NCI-H1105 treated with DMSO at 0.1 percent for 48 hours (cell line): ENCODE measurements at regions not wholly inside any gene's neighbourhood (a gene's known extent, or its start where the extent isn't known, plus 50 kb on each side); places are given as distances from the start of the nearest gene placed in this dataset.
"Not testable (repeated sequence)": the region's sequence is repeated elsewhere in the genome, so short reads cannot be mapped to it uniquely, and the experiment has no call there.

ENCODE experiments used
- DNase-seq: peaks from one replicate; lab custom pipeline; 2025; lab: John Stamatoyannopoulos, UW

DNA sequence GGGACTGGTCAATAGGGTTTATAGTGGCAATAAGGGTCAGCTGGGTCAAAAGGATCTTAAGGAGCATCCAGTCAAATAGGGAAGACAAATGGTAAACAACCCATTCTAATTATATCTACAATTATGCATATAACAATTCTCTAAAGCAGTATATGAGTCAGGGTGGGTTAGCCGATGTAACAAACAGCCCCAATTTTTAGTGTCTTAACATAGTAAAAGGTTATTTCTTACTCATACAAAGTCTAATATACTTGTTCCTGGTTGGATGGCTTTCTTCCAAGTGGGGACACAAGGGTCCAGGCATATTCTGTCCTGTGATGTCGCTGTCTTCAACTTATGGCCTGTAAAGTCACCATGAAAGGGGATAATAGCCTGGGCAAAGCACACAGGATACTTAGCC is 97.9 kb upstream of the GALNT15 start:
- DNase-seq = no peak

DNA sequence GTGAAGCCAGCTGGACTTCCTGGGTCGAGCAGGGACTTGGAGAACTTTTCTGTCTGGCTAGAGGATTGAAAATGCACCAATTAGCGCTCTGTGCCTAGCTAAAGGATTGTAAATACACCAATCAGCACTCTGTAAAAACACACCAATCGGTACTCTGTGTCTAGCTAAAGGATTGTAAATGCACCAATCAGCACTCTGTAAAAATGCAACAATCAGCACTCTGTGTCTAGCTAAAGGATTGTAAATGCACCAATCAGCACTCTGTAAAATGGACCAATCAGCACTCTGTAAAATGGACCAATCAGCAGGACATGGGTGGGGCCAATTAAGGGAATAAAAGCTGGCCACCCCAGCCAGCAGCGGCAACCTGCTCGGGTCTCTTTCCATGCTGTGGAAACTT is 97.3 kb upstream of the GALNT15 start:
- DNase-seq = not testable (repeated sequence)

DNA sequence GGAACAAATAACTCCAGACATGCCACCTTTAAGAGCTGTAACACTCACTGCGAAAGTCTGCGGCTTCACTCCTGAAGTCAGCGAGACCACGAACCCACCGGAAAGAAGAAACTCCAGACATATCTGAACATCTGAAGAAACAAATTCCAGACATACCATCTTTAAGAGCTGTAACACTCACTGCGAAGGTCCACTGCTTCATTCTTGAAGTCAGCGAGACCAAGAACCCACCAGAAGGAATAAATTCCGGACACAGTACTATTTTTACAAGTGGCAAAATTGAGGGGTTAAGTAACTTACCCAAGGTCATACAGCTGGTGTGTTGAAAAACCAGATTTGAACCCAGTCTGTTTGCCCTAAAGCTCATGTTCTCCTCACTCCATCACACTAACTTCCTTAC is 96.8 kb upstream of the GALNT15 start:
- not testable (repeated sequence) for DNase-seq

DNA sequence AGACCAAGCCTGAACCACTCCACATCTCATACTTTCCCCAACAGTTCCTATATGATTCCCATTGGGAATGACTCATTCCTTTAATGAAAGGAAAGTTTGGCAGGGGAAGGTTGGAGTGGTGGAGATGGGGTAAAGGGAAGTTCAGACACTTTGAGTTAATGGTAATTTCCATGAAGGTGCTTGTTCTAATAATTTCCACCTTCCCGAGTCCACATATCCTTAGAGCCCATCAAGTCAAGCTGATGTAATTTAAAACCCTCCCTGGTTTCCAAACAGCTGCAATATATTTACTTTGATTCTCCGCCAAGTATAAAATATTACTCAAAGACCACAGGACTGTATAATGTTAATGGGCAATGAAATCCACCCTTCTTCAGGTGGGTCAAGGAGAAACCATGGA is 95.0 kb upstream of the GALNT15 start:
- DNase-seq = peak; percentile 41

DNA sequence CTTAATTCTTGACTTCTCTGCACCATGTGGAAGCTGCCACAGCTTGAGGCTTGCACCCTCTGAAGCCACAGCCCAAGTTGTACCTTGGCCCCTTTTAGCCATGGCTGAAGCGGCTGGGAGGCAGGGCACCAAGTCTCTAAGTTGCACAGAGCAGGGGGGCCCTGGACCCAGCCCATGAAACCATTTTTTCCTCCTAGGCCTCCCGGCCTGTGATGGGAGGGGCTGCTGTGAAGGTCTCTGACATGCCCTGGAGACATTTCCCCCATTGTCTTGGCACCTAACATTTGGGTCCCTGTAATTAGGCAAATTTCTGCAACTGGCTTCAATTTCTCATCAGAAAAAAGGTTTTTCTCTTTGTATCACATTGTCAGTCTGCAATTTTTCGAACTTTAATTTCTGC is 92.8 kb upstream of the GALNT15 start:
- DNase-seq = no peak

DNA sequence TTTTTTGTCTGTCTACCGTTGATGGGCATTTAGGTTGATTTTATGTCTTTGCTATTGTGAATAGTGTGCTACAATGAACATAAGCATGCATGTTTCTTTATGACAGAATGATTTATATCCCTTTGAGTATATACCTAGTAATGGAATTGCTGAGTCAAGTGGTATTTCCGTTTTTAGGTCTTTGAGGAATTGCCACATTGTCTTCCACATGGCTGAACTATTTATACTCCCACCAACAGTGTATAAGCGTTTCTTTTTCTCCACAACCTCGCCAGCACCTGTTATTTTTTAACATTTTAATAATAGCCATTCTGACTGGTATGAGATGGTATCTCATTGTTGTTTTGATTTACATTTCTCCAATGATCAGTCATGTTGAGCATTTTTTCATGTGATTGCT is 89.6 kb upstream of the GALNT15 start:
- no peak for DNase-seq

DNA sequence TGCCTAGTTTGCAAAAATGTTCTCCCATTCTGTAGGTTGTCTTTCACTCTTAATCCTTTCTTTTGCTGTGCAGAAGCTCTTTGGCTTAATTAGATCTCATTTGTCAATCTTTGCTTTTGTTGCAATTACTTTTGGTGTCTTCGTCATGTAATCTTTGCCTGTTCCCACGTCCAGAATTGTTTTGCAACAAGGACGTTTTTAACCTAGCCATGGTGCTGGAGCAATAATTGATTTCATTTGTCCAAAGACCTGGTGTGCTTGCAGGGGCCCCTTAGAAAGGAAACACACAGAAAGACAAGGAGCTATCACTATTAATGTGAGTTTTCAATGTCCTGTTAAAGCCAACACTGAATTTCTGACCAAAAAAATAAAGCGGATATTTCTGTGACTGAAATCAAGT is 89.1 kb upstream of the GALNT15 start:
- no peak for DNase-seq

DNA sequence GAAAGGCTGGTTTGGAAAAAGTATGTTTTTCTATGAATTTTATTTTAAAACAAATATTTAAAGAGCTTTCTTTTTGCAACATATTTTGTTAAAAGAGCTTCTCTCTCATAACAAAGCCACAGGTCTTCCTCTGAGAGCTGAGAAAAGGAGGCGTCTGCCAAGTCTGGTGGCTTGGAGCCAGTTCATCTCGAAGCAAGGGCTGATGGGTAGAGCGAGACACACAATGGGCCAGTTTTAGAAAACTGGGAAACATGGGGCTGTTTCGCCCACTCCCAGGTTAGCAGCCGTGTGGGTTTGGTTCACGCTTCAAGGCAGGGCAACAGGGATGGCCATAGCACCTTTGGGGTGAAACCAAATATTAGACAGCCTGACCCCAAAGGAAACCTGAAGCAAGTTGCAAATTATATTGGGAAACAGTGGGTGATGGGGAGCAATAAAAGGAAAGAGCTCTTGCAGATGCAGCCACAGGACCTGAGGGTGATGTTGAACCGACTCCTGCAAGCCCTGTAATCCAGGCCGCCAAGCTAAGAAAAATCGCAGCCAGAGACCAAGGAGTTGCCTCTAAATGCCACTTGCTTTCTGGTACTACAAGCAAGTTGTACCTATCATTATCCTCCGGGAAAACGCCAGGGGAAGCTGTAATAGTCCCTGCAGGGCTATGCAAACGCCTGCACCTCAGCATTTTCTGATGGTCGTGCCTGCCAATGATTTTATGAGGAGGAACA is 88.4 kb upstream of the GALNT15 start:
- DNase-seq = no peak

DNA sequence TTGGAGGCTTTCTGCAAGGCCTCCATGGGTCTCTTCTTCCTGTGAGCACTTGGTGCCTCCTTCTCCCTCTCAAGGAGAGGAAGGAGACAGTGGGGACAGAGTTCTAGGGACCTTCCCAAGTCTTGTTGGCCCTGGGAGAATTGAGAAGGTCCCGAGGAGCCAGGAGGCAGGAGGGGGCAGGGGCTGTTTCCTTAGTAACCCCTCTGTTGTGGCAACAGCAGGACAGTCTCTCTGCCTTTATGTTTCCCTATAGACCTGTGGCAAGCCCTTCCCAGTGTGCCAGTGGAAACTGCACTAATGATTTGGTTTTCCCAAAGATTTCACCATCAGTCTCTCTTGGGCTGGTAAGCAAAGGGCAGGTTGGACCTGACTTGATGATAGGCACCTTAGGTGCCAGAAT is 87.8 kb upstream of the GALNT15 start:
- no peak for DNase-seq

DNA sequence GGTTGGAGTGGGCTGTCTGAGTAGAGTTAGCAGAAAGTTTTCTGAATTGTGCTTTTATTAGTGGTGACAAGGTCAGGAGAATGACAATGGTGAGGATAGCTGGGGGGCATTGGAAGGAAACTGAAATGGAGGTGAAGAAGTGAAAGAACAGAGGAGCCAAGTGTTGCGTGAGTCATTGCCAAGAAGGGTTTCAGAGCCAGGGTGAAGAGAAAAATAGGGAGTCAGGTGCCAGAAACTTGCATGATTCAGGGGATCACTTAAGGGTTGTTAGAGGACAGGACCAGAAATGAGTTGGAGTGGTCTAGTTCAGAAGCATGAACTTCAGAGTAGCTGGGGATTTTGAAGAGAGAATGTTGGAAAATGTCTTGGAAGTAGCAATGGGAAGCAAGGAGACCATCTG is 86.0 kb upstream of the GALNT15 start:
- DNase-seq = no peak

DNA sequence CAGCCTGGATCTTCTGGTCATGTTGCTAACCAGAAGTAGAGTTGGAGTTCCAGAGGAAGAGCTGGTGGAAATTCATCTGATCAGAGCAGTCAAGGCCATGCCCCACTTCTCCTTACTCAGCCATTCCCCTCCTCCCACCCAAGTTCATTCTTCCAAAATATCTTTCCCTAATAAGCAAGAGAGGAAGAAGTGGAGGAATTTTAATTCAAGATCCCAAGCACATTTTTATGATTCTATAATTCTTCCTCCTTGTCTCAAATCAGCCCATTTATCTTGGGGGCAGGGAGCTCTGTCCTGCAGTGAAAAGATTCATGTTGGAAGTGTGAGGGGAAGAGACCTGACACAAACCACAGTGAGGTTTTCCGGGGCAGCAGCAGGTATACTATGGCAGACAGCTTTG is 85.0 kb upstream of the GALNT15 start:
- no peak for DNase-seq

DNA sequence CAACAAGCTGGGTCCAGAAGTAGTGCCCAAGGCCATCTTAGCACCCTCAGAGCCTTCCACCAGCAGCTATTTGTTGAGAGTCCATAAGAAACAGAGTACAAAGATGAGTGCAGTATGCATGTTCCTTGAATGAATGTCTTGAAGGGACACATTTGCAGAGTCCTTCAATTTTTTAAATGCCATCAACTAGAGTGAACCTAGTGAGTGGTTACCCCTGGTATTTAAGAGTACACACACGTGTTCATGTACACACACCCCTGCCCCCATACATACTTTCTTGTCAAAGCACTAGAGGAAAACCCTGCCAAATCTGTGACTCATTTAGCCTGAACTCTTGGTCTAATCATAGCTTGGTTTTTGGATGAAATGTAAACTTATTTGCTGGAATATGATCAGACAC is 84.5 kb upstream of the GALNT15 start:
- no peak for DNase-seq

DNA sequence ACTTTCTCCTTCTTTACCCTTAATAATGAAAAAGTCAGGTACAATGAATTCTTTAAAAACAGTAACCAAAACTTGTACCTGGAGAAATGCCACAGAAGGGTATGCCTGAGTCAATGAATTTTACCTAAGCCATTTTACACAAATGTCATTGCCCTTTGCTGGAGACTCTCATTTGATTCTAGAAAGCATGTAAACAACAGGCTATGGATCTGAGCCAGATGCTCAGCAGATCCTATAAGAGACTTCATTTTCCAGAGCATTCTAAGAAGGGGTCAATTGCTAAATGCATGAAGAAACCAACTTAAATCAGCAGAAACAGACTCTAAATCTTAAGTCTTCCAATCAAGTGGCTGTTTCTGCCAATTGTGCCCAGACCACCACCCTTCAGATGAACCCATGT is 83.8 kb upstream of the GALNT15 start:
- no peak for DNase-seq

DNA sequence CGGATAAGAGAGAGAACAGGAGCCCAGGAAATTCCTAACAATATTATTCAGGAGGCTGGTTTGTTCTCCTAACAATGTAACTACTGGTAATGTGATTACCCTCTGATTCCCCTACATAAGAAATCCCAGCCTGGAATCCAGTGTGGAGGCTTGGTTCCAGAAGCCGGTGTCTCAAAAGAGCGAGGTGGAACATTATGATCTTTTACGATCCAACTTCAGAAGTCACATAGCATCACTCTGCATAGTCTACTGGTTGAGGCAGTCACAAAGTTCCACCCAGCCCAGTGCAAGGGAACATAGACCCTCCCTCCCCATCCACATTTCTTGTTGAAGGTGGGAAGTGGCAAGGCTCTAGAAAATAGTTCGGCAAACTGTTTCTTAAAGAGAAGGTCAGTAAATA is 81.6 kb upstream of the GALNT15 start:
- no peak for DNase-seq

DNA sequence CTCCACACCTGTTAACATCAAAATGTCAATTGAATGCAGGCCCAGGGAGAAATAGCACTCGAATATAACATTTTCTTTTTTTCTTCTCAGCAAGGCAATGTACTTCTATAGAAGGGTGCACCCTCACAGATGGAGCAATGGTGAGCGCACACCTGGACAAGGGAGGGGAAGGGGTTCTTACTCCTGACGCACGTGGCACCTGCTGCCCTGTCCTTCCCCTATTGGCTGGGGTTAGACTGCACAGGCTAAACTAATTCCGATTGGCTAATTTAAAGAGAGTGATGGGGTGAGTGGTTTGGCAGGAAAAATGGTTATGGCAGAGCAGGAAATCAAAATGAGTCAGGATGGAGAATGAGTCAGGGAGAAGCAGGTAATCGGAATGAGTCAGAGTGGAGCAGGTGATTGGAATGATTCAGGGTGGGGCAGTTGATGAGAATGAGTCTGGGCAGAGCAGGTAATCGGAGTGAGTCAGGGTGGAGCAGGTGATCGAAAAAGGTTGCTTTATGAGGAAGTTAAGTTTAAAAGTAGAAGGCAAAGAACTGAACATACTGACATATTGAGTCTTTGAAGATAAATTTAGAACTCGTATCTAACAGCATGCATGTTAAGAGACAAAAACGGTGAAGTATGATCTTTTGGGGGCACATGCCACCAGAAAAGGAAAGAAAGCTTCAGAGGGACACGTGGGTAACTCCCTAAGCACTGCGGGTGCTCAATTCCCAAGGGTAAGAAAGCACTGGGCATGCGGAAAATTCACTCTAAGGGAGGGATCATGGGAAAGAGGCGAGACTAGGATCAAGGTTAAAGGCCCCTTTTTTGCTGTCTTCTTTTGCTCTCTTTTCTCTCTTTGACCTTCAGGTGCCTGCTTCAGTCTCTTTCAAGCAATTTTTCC is 72.9 kb upstream of the GALNT15 start:
- no peak for DNase-seq

DNA sequence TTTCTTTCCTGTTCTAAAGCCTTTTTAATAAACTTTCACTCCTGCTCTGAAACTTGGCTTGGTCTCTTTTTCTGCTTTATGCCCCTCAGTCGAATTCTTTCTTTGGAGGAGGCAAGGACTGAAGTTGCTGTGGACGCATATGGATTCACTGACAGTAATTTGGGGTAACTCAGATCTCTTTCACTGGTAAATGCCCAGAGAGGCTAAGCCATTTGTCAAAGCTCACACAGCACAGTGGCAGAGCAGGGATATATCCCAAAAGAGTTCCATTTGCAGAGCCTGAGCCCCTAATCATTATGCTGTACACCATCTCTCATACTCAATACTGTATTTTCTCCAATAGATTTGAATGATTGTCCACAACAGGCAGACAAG is 72.3 kb upstream of the GALNT15 start:
- no peak for DNase-seq

DNA sequence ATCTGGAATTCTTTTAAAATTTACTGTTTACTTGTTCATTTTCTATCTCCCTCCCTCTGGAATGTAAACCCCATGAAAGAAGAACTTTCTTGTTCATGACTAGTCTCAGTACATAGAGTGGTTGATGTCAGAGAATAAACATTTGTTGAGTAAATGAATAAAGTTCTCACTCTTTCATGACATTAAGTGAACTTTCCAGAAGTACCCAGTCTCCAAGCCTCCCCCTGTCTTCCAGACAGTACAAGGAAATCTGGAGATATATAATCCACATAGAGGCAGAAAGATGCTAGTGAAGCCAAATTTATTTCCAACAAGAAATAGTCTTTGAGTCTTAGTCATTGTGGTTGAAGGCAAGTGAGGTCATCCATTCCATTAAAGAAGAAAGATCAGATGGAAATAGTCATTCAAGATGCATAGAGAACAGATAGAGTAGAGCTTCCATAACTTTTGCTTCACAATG is 71.5 kb upstream of the GALNT15 start:
- no peak for DNase-seq

DNA sequence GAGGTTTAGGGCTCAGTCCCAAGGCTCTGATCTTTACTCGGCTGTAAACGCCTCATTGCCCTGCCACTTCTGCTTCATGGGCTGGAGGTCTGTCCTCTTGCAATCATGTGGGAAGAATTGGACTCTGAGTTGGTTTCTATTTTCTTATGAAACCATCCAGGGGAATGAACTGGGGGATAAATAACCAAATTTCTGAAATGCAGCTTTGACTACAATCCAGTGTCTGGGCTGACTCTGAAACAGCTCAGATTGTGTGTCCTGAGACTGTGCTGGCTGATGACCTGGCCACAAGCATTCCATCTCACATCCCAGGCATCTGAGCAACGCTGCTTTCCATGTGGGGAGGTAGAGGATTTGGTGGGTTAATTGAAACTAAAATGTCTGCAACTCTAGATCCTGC is 71.0 kb upstream of the GALNT15 start:
- DNase-seq = no peak

DNA sequence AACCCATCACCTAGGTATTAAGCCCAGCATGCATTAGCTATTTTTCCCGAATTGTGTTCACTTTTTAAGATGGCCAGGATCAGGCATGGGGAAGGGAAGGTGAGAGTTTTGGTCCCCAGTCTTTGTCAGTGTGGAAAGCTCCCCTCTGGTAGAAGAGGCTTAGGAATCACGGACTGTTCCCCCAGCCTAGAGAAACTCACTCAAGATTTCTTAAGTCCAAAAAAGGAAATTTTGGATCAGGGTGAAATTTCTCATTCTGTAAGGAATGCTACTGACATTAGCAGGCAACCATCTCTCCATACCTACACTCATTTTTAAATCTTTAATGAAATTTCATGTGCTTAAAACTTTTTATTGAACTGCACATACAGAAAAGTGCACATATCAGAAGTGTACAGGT is 70.3 kb upstream of the GALNT15 start:
- DNase-seq = no peak

DNA sequence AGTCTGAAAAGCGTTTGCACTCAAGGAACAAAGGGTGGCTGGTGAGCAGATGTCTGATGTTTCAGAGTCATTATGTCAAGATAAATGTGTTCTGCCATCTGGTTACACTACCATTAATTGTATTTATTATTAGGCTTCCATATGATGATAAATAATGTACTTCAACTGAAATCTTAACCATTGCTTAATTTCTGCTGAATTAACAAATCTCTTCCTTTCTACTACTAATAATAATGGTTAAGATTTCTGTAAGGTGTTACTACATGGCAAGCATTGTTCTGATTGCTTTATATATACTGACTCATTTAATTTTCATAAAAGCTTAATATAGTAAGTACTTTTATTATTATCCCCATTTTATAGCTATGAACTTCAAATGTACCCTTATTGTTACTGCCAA is 68.4 kb upstream of the GALNT15 start:
- no peak for DNase-seq

DNA sequence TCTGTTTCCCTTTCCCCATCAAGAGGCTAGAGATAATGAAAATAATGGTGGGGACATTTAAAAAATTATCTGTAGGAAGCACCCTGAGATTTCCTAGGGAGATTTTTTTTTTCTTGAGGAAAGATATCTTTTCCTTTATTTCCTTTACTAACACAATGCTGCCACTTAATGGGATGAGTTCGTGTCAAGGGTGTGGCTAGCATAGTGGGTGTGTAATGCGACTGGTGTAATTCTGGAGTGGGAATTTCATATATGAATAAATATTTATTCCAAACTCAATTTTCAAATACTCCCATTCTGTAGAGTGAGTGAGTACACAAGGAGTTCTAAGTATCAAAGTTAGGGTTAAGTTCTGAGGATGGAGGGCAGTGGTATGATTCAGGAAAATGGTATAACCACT is 66.1 kb upstream of the GALNT15 start:
- DNase-seq = no peak

DNA sequence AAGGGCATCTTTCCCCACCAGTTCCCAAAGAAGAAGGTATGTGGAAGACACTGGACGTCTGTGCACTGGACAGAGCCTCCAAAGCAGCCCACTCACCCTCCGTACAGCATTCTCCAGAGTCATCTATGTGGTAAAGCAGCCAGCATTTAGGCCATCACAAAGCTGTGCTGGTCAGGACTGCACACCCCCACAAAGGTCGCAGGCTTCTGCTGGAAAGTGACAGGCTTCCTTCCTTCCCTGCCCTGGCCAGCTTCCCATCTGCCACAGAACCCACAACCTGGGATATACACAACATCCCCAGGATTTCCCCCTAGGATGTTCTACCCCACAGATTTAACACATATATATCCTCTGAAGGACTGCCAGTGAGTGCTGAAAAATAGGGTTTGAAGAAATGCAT is 64.6 kb upstream of the GALNT15 start:
- no peak for DNase-seq

DNA sequence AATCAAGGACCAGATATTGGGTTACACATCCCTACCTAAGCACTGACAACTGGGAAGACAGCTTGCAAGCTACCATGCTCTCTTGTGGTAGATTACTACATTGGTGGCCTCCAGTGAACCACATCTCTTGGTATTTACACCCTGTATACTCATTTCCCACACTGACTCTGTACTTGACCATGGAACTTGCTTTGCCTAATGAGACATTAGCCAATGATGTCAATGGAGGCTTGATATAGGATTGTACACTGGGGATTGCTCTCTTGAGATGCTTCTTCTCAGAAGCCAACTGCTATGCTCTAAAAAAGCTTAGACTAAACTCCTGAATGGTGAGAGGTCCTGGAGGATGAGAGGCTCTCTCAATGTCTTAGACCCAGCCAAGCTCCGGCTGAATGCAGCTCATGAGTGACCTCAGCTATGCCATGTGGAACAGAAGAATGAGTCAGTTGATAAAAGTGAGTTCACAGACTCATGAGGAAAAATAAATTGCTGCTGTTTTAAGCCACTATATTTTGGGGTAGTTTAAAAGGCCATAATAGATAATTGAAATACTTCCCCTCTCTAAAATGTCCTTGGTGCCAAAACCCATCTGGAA is 61.5 kb upstream of the GALNT15 start:
- DNase-seq = no peak
